SK-N-SH treated with all-trans-retinoic acid at 6 μM for 48 hours (cell line): ENCODE measurements at regions not wholly inside any gene's neighbourhood (a gene's known extent, or its start where the extent isn't known, plus 50 kb on each side); places are given as distances from the start of the nearest gene placed in this dataset.

Source experiments
- ARNTL ChIP-seq: fragments of 450-650 bp; formaldehyde crosslinking; IDR thresholded peaks from 2 replicates; pipeline ENCODE4 v1.5.0; 2020; ENCODE audit warnings: low read depth, mild to moderate bottlenecking, moderate library complexity, borderline replicate concordance
- ESRRG ChIP-seq: fragments of 250-450 bp; sonication (Bioruptor Pico); IDR thresholded peaks from 2 replicates; pipeline ENCODE4 v1.6.1; 2021; ENCODE audit warnings: mild to moderate bottlenecking
- ISL1 ChIP-seq: fragments of 250-450 bp; sonication (Bioruptor Pico); IDR thresholded peaks from 2 replicates; pipeline ENCODE4 v2.1.2; 2022; ENCODE audit warnings: mild to moderate bottlenecking, moderate library complexity
- PPARA ChIP-seq: fragments of 250-450 bp; sonication (Bioruptor Pico); IDR thresholded peaks from 2 replicates; pipeline ENCODE4 v1.5.0; 2020; ENCODE audit warnings: mild to moderate bottlenecking, borderline replicate concordance
- RARB ChIP-seq: fragments of 250-450 bp; sonication (Bioruptor Pico); IDR thresholded peaks from 2 replicates; pipeline ENCODE4 v1.8.0; 2021; ENCODE audit warnings: mild to moderate bottlenecking, moderate library complexity
- SNAI2 ChIP-seq: fragments of 250-450 bp; sonication (Bioruptor Pico); IDR thresholded peaks from 2 replicates; pipeline ENCODE4 v1.5.0; 2020; ENCODE audit warnings: mild to moderate bottlenecking, moderate library complexity
- TCF4 ChIP-seq: fragments of 250-450 bp; sonication (Bioruptor Pico); IDR thresholded peaks from 2 replicates; pipeline ENCODE4 v1.8.0; 2021; ENCODE audit warnings: mild to moderate bottlenecking, moderate library complexity, borderline replicate concordance
- ZFP30 ChIP-seq: fragments of 450-650 bp; formaldehyde crosslinking; IDR thresholded peaks from 2 replicates; pipeline ENCODE4 v1.5.0; 2022; ENCODE audit warnings: mild to moderate bottlenecking, moderate library complexity
- ZNF70 ChIP-seq: fragments of 450-650 bp; formaldehyde crosslinking; IDR thresholded peaks from 2 replicates; pipeline ENCODE4 v1.5.0; 2020; ENCODE audit warnings: mild to moderate bottlenecking, moderate library complexity
- TF ChIP-seq, protein P1 (sequence below): fragments of 250-450 bp; sonication (Bioruptor Pico); IDR thresholded peaks from 2 replicates; pipeline ENCODE4 v1.5.1; 2020; ENCODE audit warnings: low read depth, mild to moderate bottlenecking, moderate library complexity
- TF ChIP-seq, protein P2 (sequence below): fragments of 250-450 bp; sonication (Bioruptor Pico); IDR thresholded peaks from 2 replicates; pipeline ENCODE4 v1.5.0; 2020; ENCODE audit warnings: mild to moderate bottlenecking, moderate library complexity
- TF ChIP-seq, protein P3 (sequence below): fragments of 250-450 bp; sonication (Bioruptor Pico); IDR thresholded peaks from 2 replicates; pipeline ENCODE4 v1.8.0; 2020; ENCODE audit warnings: mild to moderate bottlenecking, moderate library complexity, borderline replicate concordance
- TF ChIP-seq, protein P4 (sequence below): fragments of 250-450 bp; sonication (Bioruptor Pico); IDR thresholded peaks from 2 replicates; pipeline ENCODE4 v1.8.0; 2021; ENCODE audit warnings: low read depth, mild to moderate bottlenecking, moderate library complexity, borderline replicate concordance

DNA sequence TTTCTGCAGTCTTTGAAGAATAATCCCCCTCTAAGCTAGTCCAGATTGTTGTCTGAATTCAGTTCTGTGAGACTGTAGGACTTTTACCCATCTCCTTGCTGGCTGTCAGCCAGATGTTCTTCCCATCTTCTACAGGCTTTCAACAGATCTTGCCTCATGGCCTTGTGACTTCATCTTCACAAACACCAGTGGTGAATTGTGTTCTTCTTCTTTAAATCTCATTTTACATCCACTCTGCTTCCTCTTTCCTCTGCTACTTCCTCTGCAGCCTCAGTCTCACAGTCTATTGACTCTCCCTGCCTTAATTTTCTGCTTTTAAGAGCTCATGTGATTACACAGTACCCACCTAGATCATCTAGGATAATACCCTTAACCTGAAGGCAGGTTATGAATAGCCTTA, 859.0 kb upstream of the SLITRK1 start:
- no peak for TF ChIP-seq ZNF70
- TF ChIP-seq, protein P1, sequence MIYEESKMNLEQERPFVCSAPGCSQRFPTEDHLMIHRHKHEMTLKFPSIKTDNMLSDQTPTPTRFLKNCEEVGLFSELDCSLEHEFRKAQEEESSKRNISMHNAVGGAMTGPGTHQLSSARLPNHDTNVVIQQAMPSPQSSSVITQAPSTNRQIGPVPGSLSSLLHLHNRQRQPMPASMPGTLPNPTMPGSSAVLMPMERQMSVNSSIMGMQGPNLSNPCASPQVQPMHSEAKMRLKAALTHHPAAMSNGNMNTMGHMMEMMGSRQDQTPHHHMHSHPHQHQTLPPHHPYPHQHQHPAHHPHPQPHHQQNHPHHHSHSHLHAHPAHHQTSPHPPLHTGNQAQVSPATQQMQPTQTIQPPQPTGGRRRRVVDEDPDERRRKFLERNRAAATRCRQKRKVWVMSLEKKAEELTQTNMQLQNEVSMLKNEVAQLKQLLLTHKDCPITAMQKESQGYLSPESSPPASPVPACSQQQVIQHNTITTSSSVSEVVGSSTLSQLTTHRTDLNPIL (CRISPR knock-in tag) = no peak
- TF ChIP-seq, protein P2, sequence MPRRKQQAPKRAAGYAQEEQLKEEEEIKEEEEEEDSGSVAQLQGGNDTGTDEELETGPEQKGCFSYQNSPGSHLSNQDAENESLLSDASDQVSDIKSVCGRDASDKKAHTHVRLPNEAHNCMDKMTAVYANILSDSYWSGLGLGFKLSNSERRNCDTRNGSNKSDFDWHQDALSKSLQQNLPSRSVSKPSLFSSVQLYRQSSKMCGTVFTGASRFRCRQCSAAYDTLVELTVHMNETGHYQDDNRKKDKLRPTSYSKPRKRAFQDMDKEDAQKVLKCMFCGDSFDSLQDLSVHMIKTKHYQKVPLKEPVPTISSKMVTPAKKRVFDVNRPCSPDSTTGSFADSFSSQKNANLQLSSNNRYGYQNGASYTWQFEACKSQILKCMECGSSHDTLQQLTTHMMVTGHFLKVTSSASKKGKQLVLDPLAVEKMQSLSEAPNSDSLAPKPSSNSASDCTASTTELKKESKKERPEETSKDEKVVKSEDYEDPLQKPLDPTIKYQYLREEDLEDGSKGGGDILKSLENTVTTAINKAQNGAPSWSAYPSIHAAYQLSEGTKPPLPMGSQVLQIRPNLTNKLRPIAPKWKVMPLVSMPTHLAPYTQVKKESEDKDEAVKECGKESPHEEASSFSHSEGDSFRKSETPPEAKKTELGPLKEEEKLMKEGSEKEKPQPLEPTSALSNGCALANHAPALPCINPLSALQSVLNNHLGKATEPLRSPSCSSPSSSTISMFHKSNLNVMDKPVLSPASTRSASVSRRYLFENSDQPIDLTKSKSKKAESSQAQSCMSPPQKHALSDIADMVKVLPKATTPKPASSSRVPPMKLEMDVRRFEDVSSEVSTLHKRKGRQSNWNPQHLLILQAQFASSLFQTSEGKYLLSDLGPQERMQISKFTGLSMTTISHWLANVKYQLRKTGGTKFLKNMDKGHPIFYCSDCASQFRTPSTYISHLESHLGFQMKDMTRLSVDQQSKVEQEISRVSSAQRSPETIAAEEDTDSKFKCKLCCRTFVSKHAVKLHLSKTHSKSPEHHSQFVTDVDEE (CRISPR knock-in tag) = no peak
- no peak for TF ChIP-seq PPARA (CRISPR knock-in tag)
- no peak for TF ChIP-seq RARB (CRISPR knock-in tag)
- TF ChIP-seq ARNTL (CRISPR knock-in tag) = no peak
- TF ChIP-seq ISL1 (CRISPR knock-in tag) = no peak
- no peak for TF ChIP-seq ESRRG (CRISPR knock-in tag)
- TF ChIP-seq SNAI2 = no peak
- TF ChIP-seq, protein P3, sequence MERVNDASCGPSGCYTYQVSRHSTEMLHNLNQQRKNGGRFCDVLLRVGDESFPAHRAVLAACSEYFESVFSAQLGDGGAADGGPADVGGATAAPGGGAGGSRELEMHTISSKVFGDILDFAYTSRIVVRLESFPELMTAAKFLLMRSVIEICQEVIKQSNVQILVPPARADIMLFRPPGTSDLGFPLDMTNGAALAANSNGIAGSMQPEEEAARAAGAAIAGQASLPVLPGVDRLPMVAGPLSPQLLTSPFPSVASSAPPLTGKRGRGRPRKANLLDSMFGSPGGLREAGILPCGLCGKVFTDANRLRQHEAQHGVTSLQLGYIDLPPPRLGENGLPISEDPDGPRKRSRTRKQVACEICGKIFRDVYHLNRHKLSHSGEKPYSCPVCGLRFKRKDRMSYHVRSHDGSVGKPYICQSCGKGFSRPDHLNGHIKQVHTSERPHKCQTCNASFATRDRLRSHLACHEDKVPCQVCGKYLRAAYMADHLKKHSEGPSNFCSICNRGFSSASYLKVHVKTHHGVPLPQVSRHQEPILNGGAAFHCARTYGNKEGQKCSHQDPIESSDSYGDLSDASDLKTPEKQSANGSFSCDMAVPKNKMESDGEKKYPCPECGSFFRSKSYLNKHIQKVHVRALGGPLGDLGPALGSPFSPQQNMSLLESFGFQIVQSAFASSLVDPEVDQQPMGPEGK (CRISPR knock-in tag) = no peak
- TF ChIP-seq TCF4 (CRISPR knock-in tag) = no peak
- TF ChIP-seq ZFP30 (CRISPR knock-in tag) = no peak
- TF ChIP-seq, protein P4, sequence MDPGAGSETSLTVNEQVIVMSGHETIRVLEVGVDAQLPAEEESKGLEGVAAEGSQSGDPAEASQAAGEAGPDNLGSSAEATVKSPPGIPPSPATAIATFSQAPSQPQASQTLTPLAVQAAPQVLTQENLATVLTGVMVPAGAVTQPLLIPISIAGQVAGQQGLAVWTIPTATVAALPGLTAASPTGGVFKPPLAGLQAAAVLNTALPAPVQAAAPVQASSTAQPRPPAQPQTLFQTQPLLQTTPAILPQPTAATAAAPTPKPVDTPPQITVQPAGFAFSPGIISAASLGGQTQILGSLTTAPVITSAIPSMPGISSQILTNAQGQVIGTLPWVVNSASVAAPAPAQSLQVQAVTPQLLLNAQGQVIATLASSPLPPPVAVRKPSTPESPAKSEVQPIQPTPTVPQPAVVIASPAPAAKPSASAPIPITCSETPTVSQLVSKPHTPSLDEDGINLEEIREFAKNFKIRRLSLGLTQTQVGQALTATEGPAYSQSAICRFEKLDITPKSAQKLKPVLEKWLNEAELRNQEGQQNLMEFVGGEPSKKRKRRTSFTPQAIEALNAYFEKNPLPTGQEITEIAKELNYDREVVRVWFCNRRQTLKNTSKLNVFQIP = no peak
